ENCODE measurements at regions not wholly inside any gene's neighbourhood (a gene's known extent, or its start where the extent isn't known, plus 50 kb on each side); places are given as distances from the start of the nearest gene placed in this dataset.

GRCh38 chr1:118246646-118247045 is 61.6 kb upstream of the SPAG17 start:
- TF ChIP-seq, protein P1, sequence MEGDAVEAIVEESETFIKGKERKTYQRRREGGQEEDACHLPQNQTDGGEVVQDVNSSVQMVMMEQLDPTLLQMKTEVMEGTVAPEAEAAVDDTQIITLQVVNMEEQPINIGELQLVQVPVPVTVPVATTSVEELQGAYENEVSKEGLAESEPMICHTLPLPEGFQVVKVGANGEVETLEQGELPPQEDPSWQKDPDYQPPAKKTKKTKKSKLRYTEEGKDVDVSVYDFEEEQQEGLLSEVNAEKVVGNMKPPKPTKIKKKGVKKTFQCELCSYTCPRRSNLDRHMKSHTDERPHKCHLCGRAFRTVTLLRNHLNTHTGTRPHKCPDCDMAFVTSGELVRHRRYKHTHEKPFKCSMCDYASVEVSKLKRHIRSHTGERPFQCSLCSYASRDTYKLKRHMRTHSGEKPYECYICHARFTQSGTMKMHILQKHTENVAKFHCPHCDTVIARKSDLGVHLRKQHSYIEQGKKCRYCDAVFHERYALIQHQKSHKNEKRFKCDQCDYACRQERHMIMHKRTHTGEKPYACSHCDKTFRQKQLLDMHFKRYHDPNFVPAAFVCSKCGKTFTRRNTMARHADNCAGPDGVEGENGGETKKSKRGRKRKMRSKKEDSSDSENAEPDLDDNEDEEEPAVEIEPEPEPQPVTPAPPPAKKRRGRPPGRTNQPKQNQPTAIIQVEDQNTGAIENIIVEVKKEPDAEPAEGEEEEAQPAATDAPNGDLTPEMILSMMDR (IDR thresholded peaks at IDR 0.05), result no peak
- no peak for TF ChIP-seq POLR2A (IDR thresholded peaks at IDR 0.05)
